ENCODE measurements at regions not wholly inside any gene's neighbourhood (a gene's known extent, or its start where the extent isn't known, plus 50 kb on each side); places are given as distances from the start of the nearest gene placed in this dataset.
A peak's percentile ranks its signal among the peaks of the same experiment; 100 is the strongest.

- Histone ChIP-seq H3K27ac (no peak overlapping the region), H3K4me1 (replicated peaks in 1 of 2) (no peaks in the 10 kb centered on the region), H3K4me3 (no peak overlapping the region), H3K27me3 (no peaks in the 10 kb centered on the region), H3K9me3 (replicated peaks in 1 of 3) (no peaks in the 10 kb centered on the region), H3K36me3 (replicated peaks in 1 of 2) (no peaks in the 10 kb centered on the region)
- WGBS, 4 donors = 93 to 97% (median 95%) methylated on average over 1 of the region's 1 CpG
- intact Hi-C loops (cut with DNase I) = no loop called here
- no peak for DNase-seq
- TF ChIP-seq CTCF (IDR thresholded peaks at IDR 0.05) (no peak), POLR2A (IDR thresholded peaks at IDR 0.05) (no peak)
Measured at GRCh38 chr7:86943447-86943846, 116.0 kb downstream of the ELAPOR2 start.

- Histone ChIP-seq H3K27ac (no peak overlapping the region), H3K9me3 (replicated peaks in 1 of 3) (no peaks in the 10 kb centered on the region), H3K4me3 (no peak overlapping the region), H3K36me3 (replicated peaks in 1 of 2) (no peaks in the 10 kb centered on the region), H3K27me3 (no peaks in the 10 kb centered on the region), H3K4me1 (replicated peaks in 1 of 2) (no peaks in the 10 kb centered on the region)
- intact Hi-C loops (cut with DNase I) = no loop called here
- no peak for TF ChIP-seq CTCF (IDR thresholded peaks at IDR 0.05)
- no peak for TF ChIP-seq POLR2A (IDR thresholded peaks at IDR 0.05)
- WGBS, 4 donors = 43 to 54% (median 48%) methylated on average over 2 of the region's 2 CpGs
- no peak for DNase-seq
Measured at GRCh38 chr7:86942995-86943394, 116.5 kb downstream of the ELAPOR2 start.

GRCh38 chr7:86942081-86942480, 117.4 kb downstream of the ELAPOR2 start:
- DNase-seq = no peak
- WGBS, 4 donors = 68 to 91% (median 87%) methylated on average over 2 of the region's 2 CpGs
- Histone ChIP-seq H3K4me3 (no peak overlapping the region), H3K36me3 (replicated peaks in 1 of 2) (no peaks in the 10 kb centered on the region), H3K27ac (no peak overlapping the region), H3K9me3 (replicated peaks in 1 of 3) (no peaks in the 10 kb centered on the region), H3K27me3 (no peaks in the 10 kb centered on the region), H3K4me1 (replicated peaks in 1 of 2) (no peaks in the 10 kb centered on the region)
- TF ChIP-seq POLR2A (IDR thresholded peaks at IDR 0.05) (no peak), CTCF (IDR thresholded peaks at IDR 0.05) (no peak)
- intact Hi-C loops (cut with DNase I) = no loop called here

GRCh38 chr7:86939197-86939814, 120.1 kb downstream of the ELAPOR2 start:
- Histone ChIP-seq H3K27me3 (no peaks in the 10 kb centered on the region), H3K36me3 (replicated peaks in 1 of 2) (no peaks in the 10 kb centered on the region), H3K4me3 (no peak overlapping the region), H3K4me1 (replicated peaks in 1 of 2) (no peaks in the 10 kb centered on the region), H3K9me3 (replicated peaks in 1 of 3) (no peaks in the 10 kb centered on the region), H3K27ac (no peak overlapping the region)
- intact Hi-C loops (cut with DNase I) = loop anchor here (2.0 to 10.0 kb wide), 3 partner anchors 203 to 285 kb away; no protein-coding TSS in a partner anchor
- WGBS, 4 donors = 3 to 11% (median 7%) methylated on average over 3 of the region's 3 CpGs
- DNase-seq = peak in 6 of 7 donors; percentile 36 to 68 (median 60)
- TF ChIP-seq CTCF (IDR thresholded peaks at IDR 0.05) (peak; percentile 47 to 85 (median 76)), POLR2A (IDR thresholded peaks at IDR 0.05) (no peak)

All from adrenal gland (tissue), 9 donors.